ENCODE measurements at regions not wholly inside any gene's neighbourhood (a gene's known extent, or its start where the extent isn't known, plus 50 kb on each side); places are given as distances from the start of the nearest gene placed in this dataset.

DNA sequence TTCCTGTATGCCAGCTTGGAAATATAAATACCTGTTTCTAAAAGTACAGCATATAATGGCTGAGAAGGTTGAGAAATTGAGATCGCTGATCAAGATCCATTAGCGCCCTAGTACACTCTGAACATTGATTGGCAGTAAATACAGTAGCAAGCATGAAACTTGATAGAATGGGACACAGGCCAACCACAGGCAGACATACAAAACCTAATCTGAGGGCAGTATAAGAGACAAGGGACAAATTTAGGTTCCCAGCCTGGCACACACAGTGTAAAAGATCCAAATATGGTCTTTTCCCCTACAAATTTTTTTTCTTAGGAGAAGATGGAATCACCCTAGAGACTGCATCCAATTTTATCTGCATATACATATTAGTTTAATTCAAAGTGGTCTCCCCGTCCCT lies 126.5 kb upstream of the ARHGAP42 start:
- intact Hi-C loops (cut with micrococcal nuclease), result no loop called here
- Histone ChIP-seq H3K9me2 (replicated peaks; ENCODE audit: low read length) (no peaks in the 10 kb centered on the region), H3K79me2 (ENCODE audit: low read length) (no peaks in the 10 kb centered on the region), H3K4me2 (ENCODE audit: low read length) (no peak overlapping the region), H3K27ac (ENCODE audit: low read length) (no peak overlapping the region), H2AFZ (ENCODE audit: low read length) (no peak overlapping the region), H3K27me3 (ENCODE audit: low read length) (0 out of 2 replicates have a peak, but pooled peaks cover 4% of the 10 kb centered on the region), H3K4me1 (ENCODE audit: insufficient read depth, low read length) (peaks cover 40% of the 10 kb centered on the region), H3K9me3 (ENCODE audit: low read length) (no peaks in the 10 kb centered on the region), H3K9ac (ENCODE audit: low read length) (no peak overlapping the region), H3K4me3 (ENCODE audit: low read length) (no peak overlapping the region), H3K36me3 (ENCODE audit: low read depth, low read length) (no peaks in the 10 kb centered on the region), H3F3A (ENCODE audit: low read length, unreplicated experiment) (no peaks in the 10 kb centered on the region), H4K20me1 (ENCODE audit: low read length) (no peaks in the 10 kb centered on the region)
- ChIA-PET CTCF (no interaction called here), POLR2A (ENCODE audit: unreplicated experiment) (no interaction called here)
- ATAC-seq, result no peak
- no peak for DNase-seq
- TF ChIP-seq, protein P1, sequence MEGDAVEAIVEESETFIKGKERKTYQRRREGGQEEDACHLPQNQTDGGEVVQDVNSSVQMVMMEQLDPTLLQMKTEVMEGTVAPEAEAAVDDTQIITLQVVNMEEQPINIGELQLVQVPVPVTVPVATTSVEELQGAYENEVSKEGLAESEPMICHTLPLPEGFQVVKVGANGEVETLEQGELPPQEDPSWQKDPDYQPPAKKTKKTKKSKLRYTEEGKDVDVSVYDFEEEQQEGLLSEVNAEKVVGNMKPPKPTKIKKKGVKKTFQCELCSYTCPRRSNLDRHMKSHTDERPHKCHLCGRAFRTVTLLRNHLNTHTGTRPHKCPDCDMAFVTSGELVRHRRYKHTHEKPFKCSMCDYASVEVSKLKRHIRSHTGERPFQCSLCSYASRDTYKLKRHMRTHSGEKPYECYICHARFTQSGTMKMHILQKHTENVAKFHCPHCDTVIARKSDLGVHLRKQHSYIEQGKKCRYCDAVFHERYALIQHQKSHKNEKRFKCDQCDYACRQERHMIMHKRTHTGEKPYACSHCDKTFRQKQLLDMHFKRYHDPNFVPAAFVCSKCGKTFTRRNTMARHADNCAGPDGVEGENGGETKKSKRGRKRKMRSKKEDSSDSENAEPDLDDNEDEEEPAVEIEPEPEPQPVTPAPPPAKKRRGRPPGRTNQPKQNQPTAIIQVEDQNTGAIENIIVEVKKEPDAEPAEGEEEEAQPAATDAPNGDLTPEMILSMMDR (conservative IDR thresholded peaks at IDR 0.05; ENCODE audit: low read depth, low read length), result no peak
- TF ChIP-seq EZH2phosphoT487 (IDR thresholded peaks at IDR 0.05; ENCODE audit: borderline replicate concordance, low read length) (no peak), EZH2 (IDR thresholded peaks at IDR 0.05; ENCODE audit: low read length, unreplicated experiment) (no peak)
- no TSS peak for BruUV-seq (replicated peaks)

DNA sequence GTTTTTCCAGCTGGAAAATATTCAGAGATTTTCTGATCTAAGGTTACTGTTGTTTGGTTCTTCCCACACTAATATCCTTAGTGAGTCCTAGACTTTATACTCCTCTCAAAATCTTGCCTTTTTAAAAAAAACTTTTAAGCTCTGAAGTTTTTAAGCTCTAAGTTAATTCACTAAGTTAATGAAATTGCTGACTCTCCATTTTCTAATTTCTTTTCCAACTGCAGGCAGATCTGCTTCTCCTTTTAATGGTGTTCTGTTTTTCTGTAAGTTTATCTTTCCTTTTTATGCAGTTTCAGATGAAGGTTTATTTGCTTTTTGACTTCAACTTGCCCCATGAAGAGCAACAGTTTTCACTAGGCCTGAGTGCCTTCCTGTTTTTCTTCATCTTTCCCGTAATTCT lies 125.8 kb upstream of the ARHGAP42 start:
- H3K9me3 ChIP-seq (ENCODE audit: low read length), result no peaks in the 10 kb centered on the region
- intact Hi-C loops (cut with micrococcal nuclease), result no loop called here
- ATAC-seq, result no peak
- H3F3A ChIP-seq (ENCODE audit: low read length, unreplicated experiment), result no peaks in the 10 kb centered on the region
- no peak for DNase-seq
- H3K4me3 ChIP-seq (ENCODE audit: low read length), result no peak overlapping the region
- H4K20me1 ChIP-seq (ENCODE audit: low read length), result no peaks in the 10 kb centered on the region
- POLR2A ChIA-PET (ENCODE audit: unreplicated experiment), result interaction anchor here (0.6 kb wide), 1 partner anchor 243 kb away, joined by 4 read pairs; no protein-coding TSS in a partner anchor
- no peak overlapping the region for H3K9ac ChIP-seq (ENCODE audit: low read length)
- H3K36me3 ChIP-seq (ENCODE audit: low read depth, low read length), result no peaks in the 10 kb centered on the region
- no peaks in the 10 kb centered on the region for H3K79me2 ChIP-seq (ENCODE audit: low read length)
- CTCF ChIA-PET, result no interaction called here
- no peak overlapping the region for H2AFZ ChIP-seq (ENCODE audit: low read length)
- no peaks in the 10 kb centered on the region for H3K9me2 ChIP-seq (replicated peaks; ENCODE audit: low read length)
- TF ChIP-seq EZH2phosphoT487 (IDR thresholded peaks at IDR 0.05; ENCODE audit: borderline replicate concordance, low read length), result no peak
- no peak for TF ChIP-seq EZH2 (IDR thresholded peaks at IDR 0.05; ENCODE audit: low read length, unreplicated experiment)
- TF ChIP-seq, protein P1 (conservative IDR thresholded peaks at IDR 0.05; ENCODE audit: low read depth, low read length), result no peak
- H3K27ac ChIP-seq (ENCODE audit: low read length), result peak overlapping the region; percentile 21; the same call in 1 of the 2 replicates
- no peaks in the 10 kb centered on the region for H3K27me3 ChIP-seq (ENCODE audit: low read length)
- H3K4me1 ChIP-seq (ENCODE audit: insufficient read depth, low read length), result peaks cover 40% of the 10 kb centered on the region
- peak overlapping the region; percentile 42 for H3K4me2 ChIP-seq (ENCODE audit: low read length)
- BruUV-seq (replicated peaks), result no TSS peak

- no peaks in the 10 kb centered on the region for H3K9me2 ChIP-seq (replicated peaks; ENCODE audit: low read length)
- no peaks in the 10 kb centered on the region for H3K9me3 ChIP-seq (ENCODE audit: low read length)
- H3K27me3 ChIP-seq (ENCODE audit: low read length), result no peaks in the 10 kb centered on the region
- peak overlapping the region; percentile 31 for H3K27ac ChIP-seq (ENCODE audit: low read length)
- CTCF ChIA-PET, result no interaction called here
- H4K20me1 ChIP-seq (ENCODE audit: low read length), result no peaks in the 10 kb centered on the region
- H3K9ac ChIP-seq (ENCODE audit: low read length), result no peak overlapping the region
- no peak overlapping the region for H2AFZ ChIP-seq (ENCODE audit: low read length)
- no peaks in the 10 kb centered on the region for H3K36me3 ChIP-seq (ENCODE audit: low read depth, low read length)
- peak overlapping the region; percentile 42 for H3K4me2 ChIP-seq (ENCODE audit: low read length)
- no TSS peak for BruUV-seq (replicated peaks)
- ATAC-seq, result peak; percentile 83
- peak; percentile 97 for DNase-seq
- H3F3A ChIP-seq (ENCODE audit: low read length, unreplicated experiment), result no peaks in the 10 kb centered on the region
- no peak overlapping the region; the same call in 1 of the 2 replicates for H3K4me3 ChIP-seq (ENCODE audit: low read length)
- intact Hi-C loops (cut with micrococcal nuclease), result no loop called here
- TF ChIP-seq, protein P1 (conservative IDR thresholded peaks at IDR 0.05; ENCODE audit: low read depth, low read length), result no peak
- TF ChIP-seq EZH2phosphoT487 (IDR thresholded peaks at IDR 0.05; ENCODE audit: borderline replicate concordance, low read length), result no peak
- TF ChIP-seq EZH2 (IDR thresholded peaks at IDR 0.05; ENCODE audit: low read length, unreplicated experiment), result no peak
- no peaks in the 10 kb centered on the region for H3K79me2 ChIP-seq (ENCODE audit: low read length)
- POLR2A ChIA-PET (ENCODE audit: unreplicated experiment), result no interaction called here
- peaks cover 40% of the 10 kb centered on the region for H3K4me1 ChIP-seq (ENCODE audit: insufficient read depth, low read length)
Measured at GRCh38 chr11:100562128-100562527, 125.0 kb upstream of the ARHGAP42 start.

Measured in PC-3 (cell line).